CD8-positive, alpha-beta memory T cell (primary cell): ENCODE measurements at regions not wholly inside any gene's neighbourhood (a gene's known extent, or its start where the extent isn't known, plus 50 kb on each side); places are given as distances from the start of the nearest gene placed in this dataset.

Source experiments
- CTCF ChIA-PET: fragments of 350-600 bp; sonication (Branson Sonifier 250); formaldehyde crosslinking; loops from one replicate; lab custom pipeline; 2021; ENCODE audit warnings: antibody characterized with exemption; lab: Charles Lee
- POLR2A ChIA-PET: fragments of 350-600 bp; sonication (Branson Sonifier 250); formaldehyde crosslinking; loops from one replicate; lab custom pipeline; 2021; ENCODE audit warnings: antibody characterized with exemption; lab: Charles Lee
- DNase-seq, 5 donors: peaks; one replicate each; pipeline versions ENCODE4 v3.0.0 to v3.0.0-alpha.2; 2020 to 2022; ENCODE audit warnings: mixed read lengths in 1 of 5
- H3K27ac ChIP-seq: one replicate; pipeline ENCODE4 v1.7.0; 2013; ENCODE audit warnings: low read depth, mild to moderate bottlenecking, low read length, moderate library complexity
- H3K27me3 ChIP-seq: 2 replicates; pipeline ENCODE4 v1.7.0; 2013; ENCODE audit warnings: low read length, mild to moderate bottlenecking; ENCODE audit not compliant: insufficient read depth, poor library complexity, severe bottlenecking
- H3K36me3 ChIP-seq: 2 replicates; pipeline ENCODE4 v1.7.0; 2013; ENCODE audit warnings: mild to moderate bottlenecking, low read length, moderate library complexity; ENCODE audit not compliant: insufficient read depth
- H3K4me1 ChIP-seq: 2 replicates; pipeline ENCODE4 v1.7.0; 2013; ENCODE audit warnings: mild to moderate bottlenecking, low read length, moderate library complexity; ENCODE audit not compliant: insufficient read depth
- H3K4me3 ChIP-seq: 2 replicates; pipeline ENCODE4 v1.7.0; 2013; ENCODE audit warnings: mild to moderate bottlenecking, low read length
- H3K9me3 ChIP-seq: 2 replicates; pipeline ENCODE4 v1.7.0; 2013; ENCODE audit warnings: mild to moderate bottlenecking, low read length
- H3K27ac Mint-ChIP-seq, 8 donors: one replicate each; pipeline ENCODE4 v1.8.0; 2020 to 2021; ENCODE audit warnings: mixed read lengths in 8 of 8, mild to moderate bottlenecking in 6 of 8, inconsistent platforms in 3 of 8, moderate library complexity in 3 of 8
- H3K27me3 Mint-ChIP-seq, 2 donors: one replicate each; pipeline ENCODE4 v1.8.0; 2020 to 2021; ENCODE audit warnings: mixed read lengths in 2 of 2, mild to moderate bottlenecking in 1 of 2, moderate library complexity in 1 of 2
- H3K36me3 Mint-ChIP-seq, 3 donors: one replicate each; pipeline ENCODE4 v1.8.0; 2020 to 2021; ENCODE audit warnings: mixed read lengths in 3 of 3, inconsistent platforms in 1 of 3, mild to moderate bottlenecking in 1 of 3
- H3K4me1 Mint-ChIP-seq, 3 donors: one replicate each; pipeline ENCODE4 v1.8.0; 2020 to 2021; ENCODE audit warnings: mixed read lengths in 3 of 3, inconsistent platforms in 1 of 3, mild to moderate bottlenecking in 1 of 3
- H3K4me3 Mint-ChIP-seq, 7 donors: one replicate each; pipeline ENCODE4 v1.8.0; 2020 to 2021; ENCODE audit warnings: mixed read lengths in 7 of 7, mild to moderate bottlenecking in 6 of 7, moderate library complexity in 4 of 7, inconsistent platforms in 2 of 7
- H3K9me3 Mint-ChIP-seq, 5 donors: one replicate each; pipeline ENCODE4 v1.8.0; 2020 to 2022; ENCODE audit warnings: mixed read lengths in 5 of 5, mild to moderate bottlenecking in 3 of 5, moderate library complexity in 2 of 5, inconsistent platforms in 1 of 5

DNA sequence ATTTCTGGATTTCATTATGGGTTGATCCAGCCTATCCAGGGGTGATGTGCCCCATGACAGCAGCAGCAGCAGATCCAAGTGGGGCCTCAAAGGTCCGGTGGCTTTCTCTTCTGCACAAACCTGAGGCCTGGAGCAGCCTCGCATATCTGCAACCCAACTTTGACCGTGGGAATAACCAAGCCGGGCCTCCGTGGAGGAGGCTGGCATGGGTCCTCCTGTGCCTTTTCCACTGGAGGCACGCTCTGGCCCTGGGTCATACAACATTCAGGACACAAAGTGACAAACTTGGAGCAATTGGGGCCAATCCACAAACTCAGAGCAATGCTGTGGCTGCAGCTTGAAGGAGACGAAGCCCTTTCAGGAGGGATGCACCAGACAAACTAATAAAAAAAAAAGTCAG lies 330.0 kb upstream of the MKI67 start:
- H3K27ac Mint-ChIP-seq: no peak overlapping the region
- no peak overlapping the region for H3K4me3 Mint-ChIP-seq
- H3K36me3 ChIP-seq: no peaks in the 10 kb centered on the region
- H3K36me3 Mint-ChIP-seq: no peaks in the 10 kb centered on the region
- H3K9me3 Mint-ChIP-seq: peaks cover 0 to 3% (median 0%) of the 10 kb centered on the region in 5 donors
- no peak overlapping the region for H3K4me3 ChIP-seq
- DNase-seq: no peak
- H3K4me1 Mint-ChIP-seq: no peaks in the 10 kb centered on the region
- ChIA-PET POLR2A (no interaction called here), CTCF (no interaction called here)
- no peaks in the 10 kb centered on the region for H3K4me1 ChIP-seq
- H3K27me3 Mint-ChIP-seq: peaks cover 0 to 4% of the 10 kb centered on the region in 2 donors
- H3K27me3 ChIP-seq: no peaks in the 10 kb centered on the region
- no peak overlapping the region for H3K27ac ChIP-seq
- no peaks in the 10 kb centered on the region for H3K9me3 ChIP-seq

DNA sequence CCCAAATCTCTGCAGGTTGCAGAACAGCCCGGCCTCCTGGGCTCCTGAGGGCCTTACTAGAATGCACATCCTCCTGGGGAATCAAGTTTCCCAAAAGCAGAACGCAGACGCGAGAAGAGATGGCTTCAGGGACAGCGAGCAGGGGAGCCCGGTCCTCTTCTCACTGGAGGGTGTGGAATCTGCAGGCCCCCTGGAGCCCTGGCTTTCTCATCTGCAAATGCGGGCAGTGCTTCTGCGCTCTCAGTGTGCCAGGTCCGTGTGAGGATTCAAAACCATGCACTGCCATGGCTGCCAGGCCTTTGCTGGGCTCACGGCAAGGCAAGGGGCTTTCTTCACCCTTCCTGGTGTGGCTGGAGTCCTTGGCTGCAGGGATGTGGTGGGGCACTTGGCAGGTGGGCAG lies 330.9 kb upstream of the MKI67 start:
- Histone ChIP-seq H3K27ac (no peak overlapping the region), H3K27me3 (no peaks in the 10 kb centered on the region), H3K4me1 (no peaks in the 10 kb centered on the region), H3K4me3 (no peak overlapping the region), H3K9me3 (no peaks in the 10 kb centered on the region), H3K36me3 (no peaks in the 10 kb centered on the region)
- Mint-ChIP-seq H3K36me3 (no peaks in the 10 kb centered on the region), H3K27ac (no peak overlapping the region), H3K4me3 (no peak overlapping the region), H3K9me3 (peaks cover 0 to 3% (median 2%) of the 10 kb centered on the region in 5 donors), H3K4me1 (no peaks in the 10 kb centered on the region), H3K27me3 (peaks cover 0 to 3% of the 10 kb centered on the region in 2 donors)
- DNase-seq: no peak
- POLR2A ChIA-PET: no interaction called here
- CTCF ChIA-PET: no interaction called here

DNA sequence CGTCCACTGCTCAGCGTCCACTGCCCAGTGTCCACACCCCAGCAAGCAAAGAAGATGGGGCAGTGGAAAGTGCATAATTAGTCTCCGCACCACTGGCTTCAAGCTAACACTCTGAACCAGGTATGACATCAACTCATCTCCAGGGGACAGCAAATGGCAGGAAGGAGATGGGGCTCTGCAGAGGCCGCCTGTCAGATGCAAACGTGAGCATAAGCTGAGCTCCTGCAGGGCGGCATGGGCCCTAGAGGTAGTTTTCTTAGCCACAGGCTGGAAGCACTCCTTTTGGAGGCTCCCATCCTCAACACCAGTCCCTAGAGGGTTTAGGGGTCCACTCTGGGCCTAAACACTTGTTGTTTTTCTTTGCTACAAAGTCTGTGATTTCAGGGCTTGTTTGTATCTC lies 335.8 kb upstream of the MKI67 start:
- H3K9me3 Mint-ChIP-seq: peaks cover 0 to 14% (median 7%) of the 10 kb centered on the region in 5 donors
- H3K36me3 ChIP-seq: no peaks in the 10 kb centered on the region
- no peak for DNase-seq
- no peak overlapping the region for H3K4me3 ChIP-seq
- no peaks in the 10 kb centered on the region for H3K4me1 ChIP-seq
- H3K36me3 Mint-ChIP-seq: no peaks in the 10 kb centered on the region
- CTCF ChIA-PET: no interaction called here
- no peaks in the 10 kb centered on the region for H3K27me3 ChIP-seq
- no peaks in the 10 kb centered on the region for H3K4me1 Mint-ChIP-seq
- H3K4me3 Mint-ChIP-seq: no peak overlapping the region
- POLR2A ChIA-PET: no interaction called here
- H3K27ac ChIP-seq: no peak overlapping the region
- no peak overlapping the region for H3K27ac Mint-ChIP-seq
- H3K27me3 Mint-ChIP-seq: peaks cover 0 to 4% of the 10 kb centered on the region in 2 donors
- H3K9me3 ChIP-seq: no peaks in the 10 kb centered on the region

DNA sequence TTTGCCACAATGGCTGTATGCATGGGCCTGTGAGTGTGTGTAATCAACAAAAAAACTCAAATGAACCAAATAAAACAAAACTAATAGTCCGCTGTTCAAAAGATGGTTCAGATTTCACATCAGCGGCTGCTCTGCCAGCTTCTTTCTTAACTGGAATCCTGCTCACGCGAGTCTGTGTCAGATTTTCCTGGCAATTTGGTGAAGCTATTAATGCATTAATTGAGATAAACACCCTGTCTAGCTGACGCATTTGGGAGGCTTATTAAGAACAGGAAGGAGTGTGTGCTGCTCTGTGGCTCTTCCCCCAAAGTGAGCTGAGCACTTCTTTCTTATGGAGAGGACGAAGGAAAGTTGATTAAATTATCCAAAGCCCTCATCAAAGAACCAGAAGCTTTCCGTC lies 336.6 kb upstream of the MKI67 start:
- Mint-ChIP-seq H3K27ac (no peak overlapping the region), H3K4me3 (no peak overlapping the region), H3K27me3 (peaks cover 0 to 4% of the 10 kb centered on the region in 2 donors), H3K36me3 (no peaks in the 10 kb centered on the region), H3K4me1 (no peaks in the 10 kb centered on the region), H3K9me3 (peaks cover 0 to 12% (median 7%) of the 10 kb centered on the region in 5 donors)
- H3K36me3 ChIP-seq: no peaks in the 10 kb centered on the region
- ChIA-PET CTCF (interaction anchor here (1.3 kb wide), 1 partner anchor 9 kb away, joined by 3 read pairs; no protein-coding TSS in a partner anchor), POLR2A (no interaction called here)
- no peaks in the 10 kb centered on the region for H3K27me3 ChIP-seq
- no peaks in the 10 kb centered on the region for H3K9me3 ChIP-seq
- DNase-seq: no peak
- no peak overlapping the region for H3K4me3 ChIP-seq
- no peaks in the 10 kb centered on the region for H3K4me1 ChIP-seq
- H3K27ac ChIP-seq: no peak overlapping the region

GRCh38 chr10:128463991-128464760 lies 338.0 kb upstream of the MKI67 start:
- no peaks in the 10 kb centered on the region for H3K36me3 ChIP-seq
- H3K27ac ChIP-seq: no peak overlapping the region
- Mint-ChIP-seq H3K27me3 (peaks cover 0 to 4% of the 10 kb centered on the region in 2 donors), H3K36me3 (no peaks in the 10 kb centered on the region), H3K9me3 (peaks cover 0 to 11% (median 7%) of the 10 kb centered on the region in 5 donors), H3K4me1 (no peaks in the 10 kb centered on the region), H3K4me3 (no peak overlapping the region), H3K27ac (no peak overlapping the region)
- no peak overlapping the region for H3K4me3 ChIP-seq
- peak in 4 of 5 donors; percentile 3 to 57 (median 14) for DNase-seq
- POLR2A ChIA-PET: no interaction called here
- no peaks in the 10 kb centered on the region for H3K27me3 ChIP-seq
- no peaks in the 10 kb centered on the region for H3K4me1 ChIP-seq
- no peaks in the 10 kb centered on the region for H3K9me3 ChIP-seq
- CTCF ChIA-PET: interaction anchor here (1.3 kb wide), 1 partner anchor 11 kb away, joined by 3 read pairs; no protein-coding TSS in a partner anchor

DNA sequence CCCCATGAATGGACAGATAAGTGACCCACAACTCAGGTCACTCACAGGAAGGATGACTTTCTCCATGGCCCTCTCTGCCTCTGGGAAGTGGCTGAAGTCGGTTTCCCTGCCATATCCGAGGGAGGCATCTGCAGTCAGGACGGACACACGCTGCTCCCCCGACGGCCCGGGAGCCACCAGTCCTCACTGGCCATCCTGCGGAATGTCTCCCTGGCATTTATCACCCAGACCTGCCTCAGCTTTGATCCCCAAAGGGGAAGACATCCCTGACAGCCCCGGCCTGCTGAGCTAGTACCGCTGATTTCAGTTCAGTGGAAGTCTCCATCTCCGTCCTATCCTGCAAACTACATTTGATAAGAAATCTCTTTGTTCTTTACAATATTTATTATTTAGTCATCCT lies 339.5 kb upstream of the MKI67 start:
- CTCF ChIA-PET: no interaction called here
- no peaks in the 10 kb centered on the region for H3K27me3 ChIP-seq
- no peaks in the 10 kb centered on the region for H3K9me3 ChIP-seq

DNA sequence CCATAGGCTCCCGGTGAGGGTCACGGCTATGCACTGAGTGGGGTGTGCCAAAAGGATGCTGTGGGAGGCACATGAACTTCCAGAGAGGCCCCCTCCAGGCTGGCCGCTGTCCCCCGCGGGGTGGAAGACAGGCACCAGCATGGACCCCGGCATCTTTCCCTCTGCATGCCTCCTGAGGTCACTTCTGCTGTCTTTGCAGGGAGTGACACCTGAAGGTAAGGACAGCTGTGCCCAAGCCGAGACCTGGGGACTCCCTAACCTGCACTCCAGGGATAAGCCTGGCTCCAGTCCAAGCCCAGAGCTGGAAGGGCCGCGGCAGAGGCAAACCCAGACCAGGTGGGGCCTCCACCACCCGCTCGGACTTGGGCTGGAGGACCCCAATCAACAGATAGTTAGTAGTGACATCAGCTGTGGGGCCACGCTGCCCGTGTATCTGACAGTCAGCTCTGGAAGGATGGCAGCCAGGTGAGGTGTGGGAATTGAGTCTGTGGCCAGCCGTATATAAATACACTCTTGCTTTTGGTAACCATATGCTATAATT lies 340.7 kb upstream of the MKI67 start:
- H3K27me3 Mint-ChIP-seq: peaks cover 0 to 3% of the 10 kb centered on the region in 2 donors
- H3K36me3 ChIP-seq: no peaks in the 10 kb centered on the region
- no peak overlapping the region for H3K27ac ChIP-seq
- no peak overlapping the region for H3K4me3 ChIP-seq
- H3K4me1 Mint-ChIP-seq: no peaks in the 10 kb centered on the region
- H3K27me3 ChIP-seq: no peaks in the 10 kb centered on the region
- no peak for DNase-seq
- no peak overlapping the region for H3K27ac Mint-ChIP-seq
- H3K4me3 Mint-ChIP-seq: no peak overlapping the region
- H3K36me3 Mint-ChIP-seq: no peaks in the 10 kb centered on the region
- no peaks in the 10 kb centered on the region for H3K9me3 ChIP-seq
- ChIA-PET CTCF (no interaction called here), POLR2A (no interaction called here)
- H3K4me1 ChIP-seq: no peaks in the 10 kb centered on the region
- peaks cover 0 to 13% (median 5%) of the 10 kb centered on the region in 5 donors for H3K9me3 Mint-ChIP-seq

More for the DNA sequence above, 339.5 kb upstream of the MKI67 start:
- Histone ChIP-seq H3K36me3 (no peaks in the 10 kb centered on the region), H3K27ac (no peak overlapping the region), H3K4me1 (no peaks in the 10 kb centered on the region), H3K4me3 (no peak overlapping the region)
- no peak for DNase-seq
- H3K4me3 Mint-ChIP-seq: no peak overlapping the region
- peaks cover 0 to 3% of the 10 kb centered on the region in 2 donors for H3K27me3 Mint-ChIP-seq
- H3K36me3 Mint-ChIP-seq: no peaks in the 10 kb centered on the region
- H3K4me1 Mint-ChIP-seq: no peaks in the 10 kb centered on the region
- POLR2A ChIA-PET: no interaction called here
- H3K9me3 Mint-ChIP-seq: peaks cover 0 to 13% (median 7%) of the 10 kb centered on the region in 5 donors
- H3K27ac Mint-ChIP-seq: no peak overlapping the region

GRCh38 chr10:128468462-128468861 lies 342.2 kb upstream of the MKI67 start:
- H3K27ac Mint-ChIP-seq: no peak overlapping the region
- H3K4me1 ChIP-seq: no peaks in the 10 kb centered on the region
- H3K27ac ChIP-seq: no peak overlapping the region
- no peak for DNase-seq
- H3K36me3 Mint-ChIP-seq: no peaks in the 10 kb centered on the region
- no peaks in the 10 kb centered on the region for H3K27me3 ChIP-seq
- H3K9me3 ChIP-seq: no peaks in the 10 kb centered on the region
- H3K9me3 Mint-ChIP-seq: peaks cover 0 to 11% (median 5%) of the 10 kb centered on the region in 5 donors
- H3K4me1 Mint-ChIP-seq: no peaks in the 10 kb centered on the region
- no peak overlapping the region for H3K4me3 Mint-ChIP-seq
- no peak overlapping the region for H3K4me3 ChIP-seq
- H3K27me3 Mint-ChIP-seq: peaks cover 0 to 3% of the 10 kb centered on the region in 2 donors
- CTCF ChIA-PET: no interaction called here
- POLR2A ChIA-PET: no interaction called here
- no peaks in the 10 kb centered on the region for H3K36me3 ChIP-seq
